ENCODE measurements at regions not wholly inside any gene's neighbourhood (a gene's known extent, or its start where the extent isn't known, plus 50 kb on each side); places are given as distances from the start of the nearest gene placed in this dataset.

- Histone ChIP-seq H3K4me3 (ENCODE audit: low read depth, low read length) (no peak overlapping the region), H3K36me3 (ENCODE audit: control insufficient read depth, insufficient read depth, low read length) (no peaks in the 10 kb centered on the region), H3K27me3 (ENCODE audit: control insufficient read depth, insufficient read depth, low read length) (no peaks in the 10 kb centered on the region)
- TF ChIP-seq CTCF (IDR thresholded peaks at IDR 0.05; ENCODE audit: insufficient read depth, low read length, poor library complexity, severe bottlenecking): no peak
- no peak for DNase-seq (ENCODE audit: low read depth)
These were observed 232.5 kb downstream of the SUDS3 start for GRCh38 chr12:118608770-118609344.

- Histone ChIP-seq H3K27me3 (ENCODE audit: control insufficient read depth, insufficient read depth, low read length) (no peaks in the 10 kb centered on the region), H3K4me3 (ENCODE audit: low read depth, low read length) (no peak overlapping the region), H3K36me3 (ENCODE audit: control insufficient read depth, insufficient read depth, low read length) (no peaks in the 10 kb centered on the region)
- no peak for TF ChIP-seq CTCF (IDR thresholded peaks at IDR 0.05; ENCODE audit: insufficient read depth, low read length, poor library complexity, severe bottlenecking)
- DNase-seq (ENCODE audit: low read depth): no peak
These were observed 234.9 kb downstream of the SUDS3 start for GRCh38 chr12:118611295-118611694.

- no peaks in the 10 kb centered on the region for H3K36me3 ChIP-seq (ENCODE audit: control insufficient read depth, insufficient read depth, low read length)
- H3K27me3 ChIP-seq (ENCODE audit: control insufficient read depth, insufficient read depth, low read length): no peaks in the 10 kb centered on the region
- H3K4me3 ChIP-seq (ENCODE audit: low read depth, low read length): no peak overlapping the region
- TF ChIP-seq CTCF (IDR thresholded peaks at IDR 0.05; ENCODE audit: insufficient read depth, low read length, poor library complexity, severe bottlenecking): no peak
- DNase-seq (ENCODE audit: low read depth): no peak
These were observed 235.4 kb downstream of the SUDS3 start for GRCh38 chr12:118611770-118612169.

- DNase-seq (ENCODE audit: low read depth): no peak
- TF ChIP-seq CTCF (IDR thresholded peaks at IDR 0.05; ENCODE audit: insufficient read depth, low read length, poor library complexity, severe bottlenecking): no peak
- H3K36me3 ChIP-seq (ENCODE audit: control insufficient read depth, insufficient read depth, low read length): no peaks in the 10 kb centered on the region
- H3K27me3 ChIP-seq (ENCODE audit: control insufficient read depth, insufficient read depth, low read length): no peaks in the 10 kb centered on the region
- no peak overlapping the region for H3K4me3 ChIP-seq (ENCODE audit: low read depth, low read length)
These were observed 241.5 kb downstream of the SUDS3 start for GRCh38 chr12:118617611-118618450.

GRCh38 chr12:118618695-118619094 lies 242.3 kb downstream of the SUDS3 start:
- TF ChIP-seq CTCF (IDR thresholded peaks at IDR 0.05; ENCODE audit: insufficient read depth, low read length, poor library complexity, severe bottlenecking): no peak
- H3K36me3 ChIP-seq (ENCODE audit: control insufficient read depth, insufficient read depth, low read length): no peaks in the 10 kb centered on the region
- H3K4me3 ChIP-seq (ENCODE audit: low read depth, low read length): no peak overlapping the region
- no peak for DNase-seq (ENCODE audit: low read depth)
- no peaks in the 10 kb centered on the region for H3K27me3 ChIP-seq (ENCODE audit: control insufficient read depth, insufficient read depth, low read length)

All from kidney epithelial cell (primary cell).